GM18511 (cell line): ENCODE measurements at regions not wholly inside any gene's neighbourhood (a gene's known extent, or its start where the extent isn't known, plus 50 kb on each side); places are given as distances from the start of the nearest gene placed in this dataset.
A peak's percentile ranks its signal among the peaks of the same experiment; 100 is the strongest.
"Not testable (repeated sequence)": the region's sequence is repeated elsewhere in the genome, so short reads cannot be mapped to it uniquely, and the experiment has no call there.

ENCODE experiments used
- ATAC-seq: cut with Tn5 transposase; IDR thresholded peaks from one replicate; pipeline ENCODE4 v1.9.1; 2021; ENCODE audit warnings: mild to moderate bottlenecking, moderate library complexity; ENCODE audit not compliant: unreplicated experiment

GRCh38 chr10:32217216-32217615, 129.7 kb downstream of the EPC1 start:
- ATAC-seq, result no peak

GRCh38 chr10:32213838-32214237, 133.1 kb downstream of the EPC1 start:
- not testable (repeated sequence) for ATAC-seq

- ATAC-seq, result no peak
Observed at GRCh38 chr10:32211046-32211363, 136.0 kb downstream of the EPC1 start.

- no peak for ATAC-seq
Observed at GRCh38 chr10:32210306-32211045, 136.5 kb downstream of the EPC1 start.

GRCh38 chr10:32208005-32208404, 139.0 kb downstream of the EPC1 start:
- not testable (repeated sequence) for ATAC-seq

- ATAC-seq, result peak; percentile 74
Observed at GRCh38 chr10:32207544-32207943, 139.4 kb downstream of the EPC1 start.

- ATAC-seq, result no peak
Observed at GRCh38 chr10:32205670-32206069, 141.3 kb downstream of the EPC1 start.

- no peak for ATAC-seq
Observed at GRCh38 chr10:32204606-32205005, 142.4 kb downstream of the EPC1 start.

GRCh38 chr10:32199714-32200394, 143.6 kb upstream of the KIF5B start:
- no peak for ATAC-seq

- ATAC-seq, result no peak
Observed at GRCh38 chr10:32197423-32197822, 141.2 kb upstream of the KIF5B start.

- peak; percentile 81 for ATAC-seq
Observed at GRCh38 chr10:32190890-32191491, 134.8 kb upstream of the KIF5B start.

- no peak for ATAC-seq
Observed at GRCh38 chr10:32189400-32190084, 133.3 kb upstream of the KIF5B start.

GRCh38 chr10:32188601-32189000, 132.4 kb upstream of the KIF5B start:
- ATAC-seq, result not testable (repeated sequence)

- no peak for ATAC-seq
Observed at GRCh38 chr10:32187686-32188085, 131.5 kb upstream of the KIF5B start.

GRCh38 chr10:32183652-32184051, 127.4 kb upstream of the KIF5B start:
- not testable (repeated sequence) for ATAC-seq

GRCh38 chr10:32182476-32182875, 126.3 kb upstream of the KIF5B start:
- ATAC-seq, result no peak

GRCh38 chr10:32180390-32181280, 124.4 kb upstream of the KIF5B start:
- no peak for ATAC-seq

GRCh38 chr10:32179836-32180235, 123.6 kb upstream of the KIF5B start:
- no peak for ATAC-seq

GRCh38 chr10:32177594-32177993, 121.4 kb upstream of the KIF5B start:
- not testable (repeated sequence) for ATAC-seq

GRCh38 chr10:32175629-32176028, 119.4 kb upstream of the KIF5B start:
- no peak for ATAC-seq
